PFSK-1 (cell line): ENCODE measurements at regions not wholly inside any gene's neighbourhood (a gene's known extent, or its start where the extent isn't known, plus 50 kb on each side); places are given as distances from the start of the nearest gene placed in this dataset.

Experiments
- FOXP2 ChIP-seq: optimal IDR thresholded peaks from 2 replicates; pipeline ENCODE3; 2011; ENCODE audit warnings: borderline replicate concordance, control low read depth, inconsistent platforms; ENCODE audit not compliant: insufficient read depth; ENCODE audit errors: extremely low read length, extremely low read depth
- POLR2AphosphoS5 ChIP-seq: IDR thresholded peaks from 2 replicates; pipeline ENCODE4 v1.6.1; 2012; ENCODE audit warnings: low read depth, mild to moderate bottlenecking, control low read depth, low read length, moderate library complexity
- SIN3A ChIP-seq: IDR thresholded peaks from 2 replicates; pipeline ENCODE4 v1.6.1; 2012; ENCODE audit warnings: mild to moderate bottlenecking, low read length, moderate library complexity, borderline replicate concordance; ENCODE audit not compliant: insufficient read depth
- TAF1 ChIP-seq: IDR thresholded peaks from 2 replicates; pipeline ENCODE4 v1.6.1; 2012; ENCODE audit warnings: low read length, control low read depth, borderline replicate concordance; ENCODE audit not compliant: insufficient read depth
- TF ChIP-seq, protein P1 (sequence below), 2 experiments: IDR thresholded peaks; 2 replicates each; pipeline versions ENCODE4 v1.6.1 to v1.8.0; 2011 to 2012; ENCODE audit warnings: low read depth in 2 of 2, low read length in 2 of 2, control low read depth in 1 of 2, inconsistent platforms in 1 of 2, mild to moderate bottlenecking in 1 of 2, moderate library complexity in 1 of 2; ENCODE audit not compliant: insufficient read depth in 1 of 2

DNA sequence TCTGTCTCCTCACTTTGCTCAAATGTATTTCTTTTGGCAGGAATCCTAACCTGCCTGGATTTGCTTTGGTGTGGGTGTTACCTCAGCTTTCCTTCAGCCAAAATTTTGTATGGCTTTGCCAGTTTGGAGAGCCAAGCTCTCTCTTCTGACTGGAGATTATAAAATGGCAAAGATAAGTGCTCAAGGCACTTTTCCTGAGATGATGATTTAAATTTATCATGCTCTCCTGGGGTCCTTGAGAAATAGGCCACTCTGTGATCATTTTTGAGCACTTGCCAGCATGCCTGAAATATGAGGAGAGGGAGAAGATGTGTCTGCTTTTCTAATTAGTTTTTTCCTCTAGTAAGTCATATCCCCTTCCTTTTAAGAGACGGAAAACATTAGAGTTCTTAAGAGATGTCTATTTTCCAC, 683.0 kb downstream of the SLC4A3 start:
- no peak for TF ChIP-seq POLR2AphosphoS5
- TF ChIP-seq SIN3A = no peak
- TF ChIP-seq, protein P1, sequence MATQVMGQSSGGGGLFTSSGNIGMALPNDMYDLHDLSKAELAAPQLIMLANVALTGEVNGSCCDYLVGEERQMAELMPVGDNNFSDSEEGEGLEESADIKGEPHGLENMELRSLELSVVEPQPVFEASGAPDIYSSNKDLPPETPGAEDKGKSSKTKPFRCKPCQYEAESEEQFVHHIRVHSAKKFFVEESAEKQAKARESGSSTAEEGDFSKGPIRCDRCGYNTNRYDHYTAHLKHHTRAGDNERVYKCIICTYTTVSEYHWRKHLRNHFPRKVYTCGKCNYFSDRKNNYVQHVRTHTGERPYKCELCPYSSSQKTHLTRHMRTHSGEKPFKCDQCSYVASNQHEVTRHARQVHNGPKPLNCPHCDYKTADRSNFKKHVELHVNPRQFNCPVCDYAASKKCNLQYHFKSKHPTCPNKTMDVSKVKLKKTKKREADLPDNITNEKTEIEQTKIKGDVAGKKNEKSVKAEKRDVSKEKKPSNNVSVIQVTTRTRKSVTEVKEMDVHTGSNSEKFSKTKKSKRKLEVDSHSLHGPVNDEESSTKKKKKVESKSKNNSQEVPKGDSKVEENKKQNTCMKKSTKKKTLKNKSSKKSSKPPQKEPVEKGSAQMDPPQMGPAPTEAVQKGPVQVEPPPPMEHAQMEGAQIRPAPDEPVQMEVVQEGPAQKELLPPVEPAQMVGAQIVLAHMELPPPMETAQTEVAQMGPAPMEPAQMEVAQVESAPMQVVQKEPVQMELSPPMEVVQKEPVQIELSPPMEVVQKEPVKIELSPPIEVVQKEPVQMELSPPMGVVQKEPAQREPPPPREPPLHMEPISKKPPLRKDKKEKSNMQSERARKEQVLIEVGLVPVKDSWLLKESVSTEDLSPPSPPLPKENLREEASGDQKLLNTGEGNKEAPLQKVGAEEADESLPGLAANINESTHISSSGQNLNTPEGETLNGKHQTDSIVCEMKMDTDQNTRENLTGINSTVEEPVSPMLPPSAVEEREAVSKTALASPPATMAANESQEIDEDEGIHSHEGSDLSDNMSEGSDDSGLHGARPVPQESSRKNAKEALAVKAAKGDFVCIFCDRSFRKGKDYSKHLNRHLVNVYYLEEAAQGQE (IDR thresholded peaks at IDR 0.05; ENCODE audit: insufficient read depth in 1 of 2, low read depth in 2 of 2, low read length in 2 of 2) = no peak
- TF ChIP-seq FOXP2 = no peak
- no peak for TF ChIP-seq TAF1
